ENCODE measurements at regions not wholly inside any gene's neighbourhood (a gene's known extent, or its start where the extent isn't known, plus 50 kb on each side); places are given as distances from the start of the nearest gene placed in this dataset.

DNA sequence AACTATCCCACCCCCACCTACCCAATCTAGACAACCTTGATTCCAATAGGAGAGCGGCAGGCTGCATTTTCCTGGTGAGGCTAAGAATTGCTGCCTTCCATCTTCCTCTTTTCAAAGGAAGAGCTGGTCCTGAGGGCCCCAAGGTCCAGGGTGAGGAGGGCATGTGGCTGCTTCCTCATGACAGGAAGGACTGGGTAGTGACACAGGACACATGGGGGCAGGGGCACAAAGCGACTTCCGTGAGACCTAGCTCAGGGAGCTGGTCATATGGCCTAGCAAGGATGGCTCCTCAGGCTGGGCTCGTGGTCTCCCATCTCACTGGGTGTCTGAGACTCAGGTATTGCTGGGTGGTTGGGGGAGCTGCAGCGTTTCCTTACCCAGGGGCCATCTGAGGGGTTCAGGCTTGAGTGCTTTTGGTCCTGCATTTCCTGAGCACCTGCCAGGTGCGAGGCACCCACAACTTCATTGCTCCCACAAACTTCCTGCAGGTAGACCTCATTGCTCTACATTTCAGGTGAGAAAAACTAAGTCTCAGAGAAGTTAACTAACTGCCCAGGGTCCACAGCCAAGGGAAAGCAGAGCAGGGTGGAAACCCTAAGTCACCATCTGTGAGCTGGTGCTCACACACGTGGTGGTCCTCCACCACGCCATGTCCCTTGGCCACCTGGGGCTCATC, 160.0 kb upstream of the TLE3 start:
- no peak for TF ChIP-seq EZH2 (IDR thresholded peaks at IDR 0.05; ENCODE audit: low read length, missing control alignments)
- TF ChIP-seq, protein P1, sequence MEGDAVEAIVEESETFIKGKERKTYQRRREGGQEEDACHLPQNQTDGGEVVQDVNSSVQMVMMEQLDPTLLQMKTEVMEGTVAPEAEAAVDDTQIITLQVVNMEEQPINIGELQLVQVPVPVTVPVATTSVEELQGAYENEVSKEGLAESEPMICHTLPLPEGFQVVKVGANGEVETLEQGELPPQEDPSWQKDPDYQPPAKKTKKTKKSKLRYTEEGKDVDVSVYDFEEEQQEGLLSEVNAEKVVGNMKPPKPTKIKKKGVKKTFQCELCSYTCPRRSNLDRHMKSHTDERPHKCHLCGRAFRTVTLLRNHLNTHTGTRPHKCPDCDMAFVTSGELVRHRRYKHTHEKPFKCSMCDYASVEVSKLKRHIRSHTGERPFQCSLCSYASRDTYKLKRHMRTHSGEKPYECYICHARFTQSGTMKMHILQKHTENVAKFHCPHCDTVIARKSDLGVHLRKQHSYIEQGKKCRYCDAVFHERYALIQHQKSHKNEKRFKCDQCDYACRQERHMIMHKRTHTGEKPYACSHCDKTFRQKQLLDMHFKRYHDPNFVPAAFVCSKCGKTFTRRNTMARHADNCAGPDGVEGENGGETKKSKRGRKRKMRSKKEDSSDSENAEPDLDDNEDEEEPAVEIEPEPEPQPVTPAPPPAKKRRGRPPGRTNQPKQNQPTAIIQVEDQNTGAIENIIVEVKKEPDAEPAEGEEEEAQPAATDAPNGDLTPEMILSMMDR (conservative IDR thresholded peaks at IDR 0.05 in 1 of 2, IDR thresholded peaks at IDR 0.05 in 1 of 2; ENCODE audit: low read depth in 1 of 2, low read length in 2 of 2) = no peak
- no peak overlapping the region for H3K9ac ChIP-seq (ENCODE audit: insufficient read depth, low read length)
- peaks cover 2% of the 10 kb centered on the region for H3K4me1 ChIP-seq (ENCODE audit: control insufficient read depth, extremely low read depth, insufficient read depth, low read length)

DNA sequence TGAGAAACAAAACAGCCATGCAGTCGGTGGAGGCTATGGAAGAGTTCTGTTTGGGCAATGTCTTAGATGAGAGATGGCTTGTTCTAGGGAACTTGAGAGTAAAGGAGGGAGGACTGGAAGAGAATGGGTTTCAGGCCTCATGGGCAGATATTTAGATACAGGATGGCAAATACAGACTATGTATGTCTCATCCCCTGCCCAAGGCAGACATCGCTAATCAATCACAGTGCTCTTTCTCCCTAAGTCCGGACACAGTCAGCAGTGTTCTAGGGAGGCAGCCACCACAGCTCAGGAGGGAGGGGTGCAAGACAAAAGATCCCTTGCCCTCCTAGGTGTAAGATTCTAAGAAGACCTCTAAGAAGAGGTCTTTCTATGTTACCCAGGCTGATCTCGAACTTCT, 159.3 kb upstream of the TLE3 start:
- Histone ChIP-seq H3K9me3 (ENCODE audit: control insufficient read depth, insufficient read depth, low read depth, low read length) (no peaks in the 10 kb centered on the region), H3K4me3 (replicated peaks in 1 of 4; ENCODE audit: control extremely low read depth in 1 of 4, insufficient read depth in 1 of 4, low read depth in 3 of 4, low read length in 4 of 4) (no peak overlapping the region), H3K4me2 (ENCODE audit: extremely low read depth, insufficient read depth, low read length) (no peak overlapping the region), H3K27ac (ENCODE audit: insufficient read depth, low read length) (no peak overlapping the region), H4K20me1 (ENCODE audit: control insufficient read depth, extremely low read depth, insufficient read depth, low read length) (no peaks in the 10 kb centered on the region), H3K36me3 (ENCODE audit: control insufficient read depth, insufficient read depth, low read length) (no peaks in the 10 kb centered on the region), H3K9ac (ENCODE audit: insufficient read depth, low read length) (no peak overlapping the region), H2AFZ (ENCODE audit: low read length) (no peak overlapping the region), H3K4me1 (ENCODE audit: control insufficient read depth, extremely low read depth, insufficient read depth, low read length) (peaks cover 2% of the 10 kb centered on the region), H3K27me3 (ENCODE audit: control insufficient read depth, insufficient read depth, low read length) (peaks cover 12% of the 10 kb centered on the region), H3K79me2 (ENCODE audit: control insufficient read depth, insufficient read depth, low read length) (no peaks in the 10 kb centered on the region)
- TF ChIP-seq, protein P1 (conservative IDR thresholded peaks at IDR 0.05 in 1 of 2, IDR thresholded peaks at IDR 0.05 in 1 of 2; ENCODE audit: low read depth in 1 of 2, low read length in 2 of 2) = no peak
- no peak for TF ChIP-seq EZH2 (IDR thresholded peaks at IDR 0.05; ENCODE audit: low read length, missing control alignments)
- DNase-seq (ENCODE audit: low read depth in 2 of 2) = no peak

More for the DNA sequence above, 160.0 kb upstream of the TLE3 start:
- no peak overlapping the region for H3K4me3 ChIP-seq (replicated peaks in 1 of 4; ENCODE audit: control extremely low read depth in 1 of 4, insufficient read depth in 1 of 4, low read depth in 3 of 4, low read length in 4 of 4)
- H2AFZ ChIP-seq (ENCODE audit: low read length) = no peak overlapping the region
- peaks cover 12% of the 10 kb centered on the region for H3K27me3 ChIP-seq (ENCODE audit: control insufficient read depth, insufficient read depth, low read length)
- no peak overlapping the region for H3K4me2 ChIP-seq (ENCODE audit: extremely low read depth, insufficient read depth, low read length)
- no peaks in the 10 kb centered on the region for H3K79me2 ChIP-seq (ENCODE audit: control insufficient read depth, insufficient read depth, low read length)
- no peak overlapping the region for H3K27ac ChIP-seq (ENCODE audit: insufficient read depth, low read length)
- H3K9me3 ChIP-seq (ENCODE audit: control insufficient read depth, insufficient read depth, low read depth, low read length) = no peaks in the 10 kb centered on the region
- no peaks in the 10 kb centered on the region for H4K20me1 ChIP-seq (ENCODE audit: control insufficient read depth, extremely low read depth, insufficient read depth, low read length)
- DNase-seq (ENCODE audit: low read depth in 2 of 2) = no peak
- H3K36me3 ChIP-seq (ENCODE audit: control insufficient read depth, insufficient read depth, low read length) = no peaks in the 10 kb centered on the region

DNA sequence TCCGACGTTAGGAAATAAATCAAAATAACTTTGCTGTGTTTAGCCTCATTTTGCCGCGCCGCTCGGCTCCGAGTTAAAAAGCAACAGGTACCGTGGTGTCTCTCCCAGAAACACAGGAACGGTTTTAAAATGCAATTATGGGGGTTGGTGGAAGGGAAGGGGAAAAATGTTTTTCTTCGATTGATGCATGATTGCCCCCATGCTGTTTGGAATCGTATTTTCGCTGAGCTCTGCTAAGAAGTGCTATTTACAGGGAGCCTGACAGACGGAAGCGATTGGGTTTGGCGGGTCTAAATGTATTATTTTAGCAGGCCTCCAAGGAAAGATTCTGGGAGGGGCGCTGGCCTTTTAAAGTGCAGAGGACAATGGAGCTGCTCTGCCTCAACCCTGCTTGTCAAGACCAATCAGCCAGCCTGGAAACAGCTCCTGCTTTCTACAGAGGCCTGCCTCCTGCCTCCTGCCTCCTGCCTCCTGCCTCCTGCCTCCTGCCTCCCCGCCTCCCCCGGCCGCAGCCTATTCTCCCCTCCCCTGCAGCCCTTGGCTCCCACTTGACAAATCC, 156.7 kb upstream of the TLE3 start:
- Histone ChIP-seq H3K9ac (ENCODE audit: insufficient read depth, low read length) (no peak overlapping the region), H3K9me3 (ENCODE audit: control insufficient read depth, insufficient read depth, low read depth, low read length) (no peaks in the 10 kb centered on the region), H4K20me1 (ENCODE audit: control insufficient read depth, extremely low read depth, insufficient read depth, low read length) (no peaks in the 10 kb centered on the region), H2AFZ (ENCODE audit: low read length) (no peak overlapping the region), H3K36me3 (ENCODE audit: control insufficient read depth, insufficient read depth, low read length) (no peaks in the 10 kb centered on the region), H3K79me2 (ENCODE audit: control insufficient read depth, insufficient read depth, low read length) (no peaks in the 10 kb centered on the region), H3K4me1 (ENCODE audit: control insufficient read depth, extremely low read depth, insufficient read depth, low read length) (peaks cover 2% of the 10 kb centered on the region), H3K4me3 (replicated peaks in 1 of 4; ENCODE audit: control extremely low read depth in 1 of 4, insufficient read depth in 1 of 4, low read depth in 3 of 4, low read length in 4 of 4) (no peak overlapping the region), H3K27ac (ENCODE audit: insufficient read depth, low read length) (no peak overlapping the region), H3K27me3 (ENCODE audit: control insufficient read depth, insufficient read depth, low read length) (peaks cover 12% of the 10 kb centered on the region), H3K4me2 (ENCODE audit: extremely low read depth, insufficient read depth, low read length) (no peak overlapping the region)
- TF ChIP-seq, protein P1 (conservative IDR thresholded peaks at IDR 0.05 in 1 of 2, IDR thresholded peaks at IDR 0.05 in 1 of 2; ENCODE audit: low read depth in 1 of 2, low read length in 2 of 2) = no peak
- TF ChIP-seq EZH2 (IDR thresholded peaks at IDR 0.05; ENCODE audit: low read length, missing control alignments) = no peak
- no peak for DNase-seq (ENCODE audit: low read depth in 2 of 2)
